ENCODE measurements at regions not wholly inside any gene's neighbourhood (a gene's known extent, or its start where the extent isn't known, plus 50 kb on each side); places are given as distances from the start of the nearest gene placed in this dataset.

- DNase-seq, result no peak
Observed at GRCh38 chr17:72303787-72304733, 183.2 kb downstream of the SOX9 start.

- no peak for DNase-seq
Observed at GRCh38 chr17:72304859-72305258, 184.0 kb downstream of the SOX9 start.

GRCh38 chr17:72305472-72305871, 184.7 kb downstream of the SOX9 start:
- DNase-seq, result no peak

- no peak for DNase-seq
Observed at GRCh38 chr17:72306037-72306436, 185.2 kb downstream of the SOX9 start.

GRCh38 chr17:72307836-72308235, 187.0 kb downstream of the SOX9 start:
- DNase-seq, result no peak

- DNase-seq, result no peak
Observed at GRCh38 chr17:72308744-72309385, 188.0 kb downstream of the SOX9 start.

- DNase-seq, result no peak
Observed at GRCh38 chr17:72311004-72311403, 190.2 kb downstream of the SOX9 start.

GRCh38 chr17:72315122-72315913, 194.5 kb downstream of the SOX9 start:
- no peak for DNase-seq

- no peak for DNase-seq
Observed at GRCh38 chr17:72318131-72318530, 197.3 kb downstream of the SOX9 start.

GRCh38 chr17:72321896-72322295, 201.1 kb downstream of the SOX9 start:
- DNase-seq, result no peak

- no peak for DNase-seq
Observed at GRCh38 chr17:72332367-72332766, 211.5 kb downstream of the SOX9 start.

- no peak for DNase-seq
Observed at GRCh38 chr17:72333570-72333969, 212.8 kb downstream of the SOX9 start.

- no peak for DNase-seq
Observed at GRCh38 chr17:72334205-72334604, 213.4 kb downstream of the SOX9 start.

GRCh38 chr17:72336026-72336803, 215.4 kb downstream of the SOX9 start:
- DNase-seq, result no peak

GRCh38 chr17:72336804-72337070, 215.9 kb downstream of the SOX9 start:
- DNase-seq, result no peak

GRCh38 chr17:72338304-72338703, 217.5 kb downstream of the SOX9 start:
- DNase-seq, result no peak

GRCh38 chr17:72338847-72339790, 218.3 kb downstream of the SOX9 start:
- DNase-seq, result no peak

GRCh38 chr17:72340836-72341235, 220.0 kb downstream of the SOX9 start:
- no peak for DNase-seq

- DNase-seq, result no peak
Observed at GRCh38 chr17:72342061-72342460, 221.2 kb downstream of the SOX9 start.

GRCh38 chr17:72342627-72343527, 222.1 kb downstream of the SOX9 start:
- no peak for DNase-seq

- DNase-seq, result no peak
Observed at GRCh38 chr17:72343911-72344310, 223.1 kb downstream of the SOX9 start.
